ENCODE measurements at regions not wholly inside any gene's neighbourhood (a gene's known extent, or its start where the extent isn't known, plus 50 kb on each side); places are given as distances from the start of the nearest gene placed in this dataset.

DNA sequence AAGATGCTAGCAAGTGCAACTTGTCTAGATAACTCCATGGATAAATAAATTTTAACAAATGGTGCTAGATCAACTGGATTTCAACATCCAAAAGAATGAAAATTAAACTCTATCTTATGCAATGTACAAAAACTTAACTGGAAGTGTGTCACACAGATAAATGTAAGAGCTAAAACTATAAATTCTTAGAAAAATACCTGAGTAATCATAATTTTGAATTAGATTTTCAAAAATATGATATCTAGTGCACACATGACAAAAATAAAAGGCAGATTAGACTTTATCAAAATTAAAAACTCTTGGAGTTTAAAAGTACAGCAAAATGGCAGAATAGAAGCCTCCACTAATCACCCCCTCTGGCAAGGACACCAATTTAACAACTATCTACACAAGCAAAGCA is 1791.2 kb upstream of the CDH6 start:
- no peaks in the 10 kb centered on the region for H3K27me3 ChIP-seq
- H3K9me3 ChIP-seq = no peaks in the 10 kb centered on the region
- H3K4me1 ChIP-seq = no peaks in the 10 kb centered on the region
- no peak overlapping the region for H3K27ac ChIP-seq
- DNase-seq (ENCODE audit: extremely low spot score in 2 of 2) = no peak
- H3K36me3 ChIP-seq = no peaks in the 10 kb centered on the region
- TF ChIP-seq, protein P1, sequence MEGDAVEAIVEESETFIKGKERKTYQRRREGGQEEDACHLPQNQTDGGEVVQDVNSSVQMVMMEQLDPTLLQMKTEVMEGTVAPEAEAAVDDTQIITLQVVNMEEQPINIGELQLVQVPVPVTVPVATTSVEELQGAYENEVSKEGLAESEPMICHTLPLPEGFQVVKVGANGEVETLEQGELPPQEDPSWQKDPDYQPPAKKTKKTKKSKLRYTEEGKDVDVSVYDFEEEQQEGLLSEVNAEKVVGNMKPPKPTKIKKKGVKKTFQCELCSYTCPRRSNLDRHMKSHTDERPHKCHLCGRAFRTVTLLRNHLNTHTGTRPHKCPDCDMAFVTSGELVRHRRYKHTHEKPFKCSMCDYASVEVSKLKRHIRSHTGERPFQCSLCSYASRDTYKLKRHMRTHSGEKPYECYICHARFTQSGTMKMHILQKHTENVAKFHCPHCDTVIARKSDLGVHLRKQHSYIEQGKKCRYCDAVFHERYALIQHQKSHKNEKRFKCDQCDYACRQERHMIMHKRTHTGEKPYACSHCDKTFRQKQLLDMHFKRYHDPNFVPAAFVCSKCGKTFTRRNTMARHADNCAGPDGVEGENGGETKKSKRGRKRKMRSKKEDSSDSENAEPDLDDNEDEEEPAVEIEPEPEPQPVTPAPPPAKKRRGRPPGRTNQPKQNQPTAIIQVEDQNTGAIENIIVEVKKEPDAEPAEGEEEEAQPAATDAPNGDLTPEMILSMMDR (IDR thresholded peaks at IDR 0.05) = no peak
- no peak for TF ChIP-seq POLR2AphosphoS5 (IDR thresholded peaks at IDR 0.05; ENCODE audit: insufficient read depth in 1 of 2, low read depth in 1 of 2)
- no peak for TF ChIP-seq POLR2A (IDR thresholded peaks at IDR 0.05)
- H3K4me3 ChIP-seq = no peak overlapping the region
- intact Hi-C loops (cut with DNase I) = no loop called here

- Histone ChIP-seq H3K36me3 (no peaks in the 10 kb centered on the region), H3K27me3 (no peaks in the 10 kb centered on the region), H3K9me3 (no peaks in the 10 kb centered on the region), H3K4me3 (no peak overlapping the region), H3K4me1 (no peaks in the 10 kb centered on the region), H3K27ac (no peak overlapping the region)
- TF ChIP-seq POLR2AphosphoS5 (IDR thresholded peaks at IDR 0.05; ENCODE audit: insufficient read depth in 1 of 2, low read depth in 1 of 2) = no peak
- no peak for TF ChIP-seq POLR2A (IDR thresholded peaks at IDR 0.05)
- TF ChIP-seq, protein P1 (IDR thresholded peaks at IDR 0.05) = no peak
- intact Hi-C loops (cut with DNase I) = no loop called here
- no peak for DNase-seq (ENCODE audit: extremely low spot score in 2 of 2)
Measured at GRCh38 chr5:29389993-29390392, 1803.5 kb upstream of the CDH6 start.

DNA sequence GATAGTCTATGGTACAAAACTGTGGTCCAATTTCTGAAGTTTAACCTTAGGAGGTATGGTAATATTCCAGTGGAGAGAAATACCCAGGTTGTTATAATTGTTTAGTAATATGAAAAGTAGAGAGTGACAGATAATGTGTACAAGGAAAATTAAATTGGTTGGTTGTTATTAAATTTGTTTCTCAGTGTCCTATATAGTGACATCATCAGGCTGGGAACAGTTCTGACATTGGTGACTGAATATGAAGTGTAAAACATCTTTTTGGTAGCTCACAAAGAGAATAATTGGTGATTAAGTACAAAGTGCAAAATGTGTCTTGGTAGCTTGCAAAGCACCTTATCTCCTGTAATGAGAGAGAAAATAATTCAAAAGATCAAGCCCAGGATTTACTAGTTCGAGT is 1806.1 kb upstream of the CDH6 start:
- H3K4me3 ChIP-seq = no peak overlapping the region
- no peak overlapping the region for H3K27ac ChIP-seq
- no peaks in the 10 kb centered on the region for H3K4me1 ChIP-seq
- no peaks in the 10 kb centered on the region for H3K9me3 ChIP-seq
- intact Hi-C loops (cut with DNase I) = no loop called here
- no peaks in the 10 kb centered on the region for H3K36me3 ChIP-seq
- TF ChIP-seq POLR2A (IDR thresholded peaks at IDR 0.05) (no peak), POLR2AphosphoS5 (IDR thresholded peaks at IDR 0.05; ENCODE audit: insufficient read depth in 1 of 2, low read depth in 1 of 2) (no peak)
- TF ChIP-seq, protein P1 (IDR thresholded peaks at IDR 0.05) = no peak
- H3K27me3 ChIP-seq = no peaks in the 10 kb centered on the region
- no peak for DNase-seq (ENCODE audit: extremely low spot score in 2 of 2)

GRCh38 chr5:29382780-29383179 is 1810.7 kb upstream of the CDH6 start:
- H3K36me3 ChIP-seq = no peaks in the 10 kb centered on the region
- no peaks in the 10 kb centered on the region for H3K4me1 ChIP-seq
- no peaks in the 10 kb centered on the region for H3K9me3 ChIP-seq
- no peaks in the 10 kb centered on the region for H3K27me3 ChIP-seq
- no peak overlapping the region for H3K4me3 ChIP-seq
- TF ChIP-seq, protein P1 (IDR thresholded peaks at IDR 0.05) = no peak
- TF ChIP-seq POLR2A (IDR thresholded peaks at IDR 0.05) (no peak), POLR2AphosphoS5 (IDR thresholded peaks at IDR 0.05; ENCODE audit: insufficient read depth in 1 of 2, low read depth in 1 of 2) (no peak)
- intact Hi-C loops (cut with DNase I) = no loop called here
- DNase-seq (ENCODE audit: extremely low spot score in 2 of 2) = no peak
- no peak overlapping the region for H3K27ac ChIP-seq

GRCh38 chr5:29380029-29380428 is 1813.5 kb upstream of the CDH6 start:
- no peak overlapping the region for H3K4me3 ChIP-seq
- DNase-seq (ENCODE audit: extremely low spot score in 2 of 2) = no peak
- H3K27ac ChIP-seq = no peak overlapping the region
- H3K4me1 ChIP-seq = no peaks in the 10 kb centered on the region
- no peaks in the 10 kb centered on the region for H3K36me3 ChIP-seq
- H3K9me3 ChIP-seq = no peaks in the 10 kb centered on the region
- intact Hi-C loops (cut with DNase I) = no loop called here
- H3K27me3 ChIP-seq = no peaks in the 10 kb centered on the region
- TF ChIP-seq, protein P1 (IDR thresholded peaks at IDR 0.05) = no peak
- TF ChIP-seq POLR2A (IDR thresholded peaks at IDR 0.05) (no peak), POLR2AphosphoS5 (IDR thresholded peaks at IDR 0.05; ENCODE audit: insufficient read depth in 1 of 2, low read depth in 1 of 2) (no peak)
